Adrenal gland (tissue), 9 donors: ENCODE measurements at regions not wholly inside any gene's neighbourhood (a gene's known extent, or its start where the extent isn't known, plus 50 kb on each side); places are given as distances from the start of the nearest gene placed in this dataset.

Experiments
- DNase-seq, 7 donors: peaks; one replicate each; pipeline ENCODE4 v3.0.0-alpha.2; 2019 to 2020
- H3K27ac ChIP-seq, 5 donors: fragments of 200-600 bp; sonication (generic) in 4 of 5; 1 replicate in 3 of 5; 2 replicates in 2 of 5; pipeline versions ENCODE4 v1.5.1 to v1.8.0; 2016 to 2020; ENCODE audit warnings: mild to moderate bottlenecking in 1 of 5
- H3K27me3 ChIP-seq: fragments of 200-600 bp; 2 replicates; pipeline ENCODE4 v1.8.0; 2021
- H3K36me3 ChIP-seq, 2 donors: fragments of 200-600 bp; replicated peaks in 1 of 2; 1 replicate in 1 of 2; 2 replicates in 1 of 2; pipeline versions ENCODE4 v1.5.1 to v1.8.0; 2018 to 2022
- H3K4me1 ChIP-seq, 2 donors: fragments of 200-600 bp; replicated peaks in 1 of 2; 1 replicate in 1 of 2; 2 replicates in 1 of 2; pipeline versions ENCODE4 v1.5.1 to v1.8.0; 2018 to 2021
- H3K4me3 ChIP-seq, 4 donors: fragments of 200-600 bp; sonication (generic) in 3 of 4; one replicate each; pipeline ENCODE4 v1.5.1; 2016 to 2018
- H3K9me3 ChIP-seq, 3 donors: fragments of 200-600 bp; sonication (generic) in 1 of 3; replicated peaks in 1 of 3; 1 replicate in 2 of 3; 2 replicates in 1 of 3; pipeline versions ENCODE4 v1.5.1 to v1.8.0; 2016 to 2021
- POLR2A ChIP-seq, 2 donors: fragments of 450-650 bp; IDR thresholded peaks; one replicate each; pipeline ENCODE4 v1.6.1; 2017; ENCODE audit warnings: antibody characterized with exemption in 2 of 2, mild to moderate bottlenecking in 2 of 2, moderate library complexity in 1 of 2
- WGBS, 4 donors: extraction: QIAGEN DNeasy Blood & Tissue Kit in 2 of 4; methylation state at CpG; one replicate each; pipeline versions ENCODE4 v1.1.5 to v1.1.7; 2013 to 2017; 5-methylcytosine and 5-hydroxymethylcytosine counted together
- intact Hi-C, 2 donors: fragments of 100-400 bp; cut with DNase I; formaldehyde crosslinking; loops; one replicate each; pipeline versions ENCODE4 v1.14.1 to v1.15.0; 2022 to 2023
- TF ChIP-seq, protein P1 (sequence below), 6 experiments: fragments of 450-650 bp in 4 of 6; fragments of 200-600 bp in 2 of 6; sonication (generic) in 1 of 6; IDR thresholded peaks; 1 replicate in 5 of 6; 2 replicates in 1 of 6; pipeline versions ENCODE4 v1.5.1 to v1.8.0; 2016 to 2021; ENCODE audit warnings: antibody characterized with exemption in 6 of 6, mild to moderate bottlenecking in 2 of 6, moderate library complexity in 1 of 6
- donor health status: healthy with polysubstance abuse.
- donor health status: Bipolar disorder and iron deficiency.
- donor health status: DM: yes; HTN: yes; CAD: no.
- donor health status: DM: no; HTN: no; CAD: no.
- donor health status: DM: no; HTN: no; CAD: no.

DNA sequence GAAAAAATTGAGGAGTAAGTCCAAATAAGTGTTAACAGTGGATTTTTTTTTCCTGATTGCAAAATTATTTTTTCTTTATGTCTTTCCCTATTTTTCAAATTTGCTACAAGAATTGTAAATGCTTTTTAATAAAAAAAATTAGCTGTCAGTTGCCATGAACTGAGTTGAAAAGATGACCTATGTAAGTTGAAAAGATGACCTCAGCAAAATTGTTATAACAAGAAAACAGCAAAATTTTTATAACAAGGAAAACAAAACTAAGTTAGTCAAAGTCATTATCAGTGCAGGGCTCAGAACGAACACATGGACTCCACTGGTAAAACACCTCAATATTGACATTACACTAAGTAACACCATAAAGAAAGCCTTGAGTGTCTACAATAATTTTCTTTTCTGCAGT lies 207.0 kb upstream of the HDDC2 start:
- intact Hi-C loops: no loop called here
- Histone ChIP-seq H3K27ac (no peak overlapping the region), H3K4me1 (no peaks in the 10 kb centered on the region), H3K4me3 (no peak overlapping the region), H3K36me3 (no peaks in the 10 kb centered on the region), H3K27me3 (no peaks in the 10 kb centered on the region), H3K9me3 (no peaks in the 10 kb centered on the region)
- DNase-seq: no peak
- no peak for TF ChIP-seq POLR2A (IDR thresholded peaks at IDR 0.05)
- TF ChIP-seq, protein P1, sequence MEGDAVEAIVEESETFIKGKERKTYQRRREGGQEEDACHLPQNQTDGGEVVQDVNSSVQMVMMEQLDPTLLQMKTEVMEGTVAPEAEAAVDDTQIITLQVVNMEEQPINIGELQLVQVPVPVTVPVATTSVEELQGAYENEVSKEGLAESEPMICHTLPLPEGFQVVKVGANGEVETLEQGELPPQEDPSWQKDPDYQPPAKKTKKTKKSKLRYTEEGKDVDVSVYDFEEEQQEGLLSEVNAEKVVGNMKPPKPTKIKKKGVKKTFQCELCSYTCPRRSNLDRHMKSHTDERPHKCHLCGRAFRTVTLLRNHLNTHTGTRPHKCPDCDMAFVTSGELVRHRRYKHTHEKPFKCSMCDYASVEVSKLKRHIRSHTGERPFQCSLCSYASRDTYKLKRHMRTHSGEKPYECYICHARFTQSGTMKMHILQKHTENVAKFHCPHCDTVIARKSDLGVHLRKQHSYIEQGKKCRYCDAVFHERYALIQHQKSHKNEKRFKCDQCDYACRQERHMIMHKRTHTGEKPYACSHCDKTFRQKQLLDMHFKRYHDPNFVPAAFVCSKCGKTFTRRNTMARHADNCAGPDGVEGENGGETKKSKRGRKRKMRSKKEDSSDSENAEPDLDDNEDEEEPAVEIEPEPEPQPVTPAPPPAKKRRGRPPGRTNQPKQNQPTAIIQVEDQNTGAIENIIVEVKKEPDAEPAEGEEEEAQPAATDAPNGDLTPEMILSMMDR (IDR thresholded peaks at IDR 0.05): no peak
- 53 to 72% (median 69%) methylated on average over 1 of the region's 1 CpG for WGBS, 4 donors

DNA sequence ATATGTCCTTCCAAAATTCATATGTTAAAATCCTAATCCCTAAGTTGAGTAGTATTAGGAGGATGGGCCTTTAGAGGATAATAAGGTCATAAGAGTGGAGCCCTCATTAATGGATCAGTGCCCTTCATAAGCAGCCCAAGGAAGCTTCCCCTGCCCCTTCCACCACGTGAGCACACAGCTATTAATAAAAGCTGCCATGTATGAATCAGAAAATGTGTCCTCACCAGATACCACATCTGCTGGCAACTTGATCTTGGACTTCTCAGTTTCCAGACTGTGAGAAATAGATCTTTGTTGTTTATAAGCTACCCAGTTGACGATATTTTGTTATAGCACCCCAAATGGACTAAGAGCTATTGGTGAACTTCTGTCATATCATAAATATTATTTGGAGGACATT lies 207.7 kb upstream of the HDDC2 start:
- Histone ChIP-seq H3K27ac (no peak overlapping the region), H3K36me3 (no peaks in the 10 kb centered on the region), H3K9me3 (no peaks in the 10 kb centered on the region), H3K27me3 (no peaks in the 10 kb centered on the region), H3K4me1 (no peaks in the 10 kb centered on the region), H3K4me3 (no peak overlapping the region)
- DNase-seq: no peak
- WGBS, 4 donors: 69 to 81% (median 74%) methylated on average over 2 of the region's 2 CpGs
- TF ChIP-seq, protein P1 (IDR thresholded peaks at IDR 0.05): no peak
- no peak for TF ChIP-seq POLR2A (IDR thresholded peaks at IDR 0.05)
- intact Hi-C loops: no loop called here

DNA sequence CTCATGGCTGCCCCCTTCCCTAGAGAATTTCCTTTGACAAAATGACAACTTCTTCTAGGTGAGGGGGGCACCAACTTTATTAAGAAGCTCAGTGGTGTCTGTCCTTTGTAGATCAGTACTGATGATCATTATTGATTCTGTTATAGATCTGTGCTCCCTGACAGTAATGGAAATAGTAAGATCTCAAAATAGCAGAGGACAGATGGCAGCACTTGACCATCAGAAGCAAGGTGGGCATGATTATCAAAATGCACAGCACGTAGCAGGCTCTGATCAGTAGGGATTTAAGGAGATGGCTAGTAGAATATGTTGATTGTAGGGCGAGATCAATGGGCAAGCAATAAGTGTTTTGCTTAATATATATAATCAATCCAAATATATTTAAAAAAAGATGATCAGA lies 208.6 kb upstream of the HDDC2 start:
- no peak for DNase-seq
- no peaks in the 10 kb centered on the region for H3K36me3 ChIP-seq
- intact Hi-C loops: no loop called here
- H3K27me3 ChIP-seq: no peaks in the 10 kb centered on the region
- 74 to 81% (median 79%) methylated on average over 2 of the region's 2 CpGs for WGBS, 4 donors
- no peaks in the 10 kb centered on the region for H3K9me3 ChIP-seq
- no peak overlapping the region for H3K4me3 ChIP-seq
- no peak overlapping the region for H3K27ac ChIP-seq
- no peaks in the 10 kb centered on the region for H3K4me1 ChIP-seq
- TF ChIP-seq, protein P1 (IDR thresholded peaks at IDR 0.05): no peak
- TF ChIP-seq POLR2A (IDR thresholded peaks at IDR 0.05): no peak

DNA sequence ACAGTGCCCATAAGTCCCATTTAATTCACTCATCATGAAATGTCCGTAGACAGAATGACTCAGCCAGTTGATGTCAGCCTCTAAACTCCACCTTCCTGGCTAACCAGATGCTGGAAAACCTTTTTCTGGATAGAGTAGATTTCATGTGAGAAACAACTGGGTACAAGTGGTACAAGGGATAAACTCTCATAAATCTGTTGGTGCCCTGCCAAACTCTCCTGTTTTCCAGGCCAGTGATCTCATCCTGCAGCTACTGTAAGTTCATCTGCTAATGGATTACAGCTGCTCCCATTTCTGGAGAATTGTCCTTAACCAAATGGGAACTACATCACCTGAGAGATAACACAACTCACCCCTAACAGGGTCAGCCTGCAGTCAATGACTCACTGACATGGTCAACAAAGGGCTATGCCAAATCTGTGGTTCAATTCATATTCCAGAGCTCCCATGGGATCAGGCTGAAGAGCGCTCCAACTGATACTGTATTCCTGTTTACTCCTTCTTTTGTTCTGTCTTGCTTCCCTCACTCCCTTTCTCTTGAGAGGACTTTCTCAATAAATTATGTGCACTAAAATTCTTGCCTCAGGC lies 210.1 kb upstream of the HDDC2 start:
- Histone ChIP-seq H3K27me3 (no peaks in the 10 kb centered on the region), H3K4me3 (no peak overlapping the region), H3K4me1 (no peaks in the 10 kb centered on the region), H3K9me3 (no peaks in the 10 kb centered on the region), H3K27ac (no peak overlapping the region), H3K36me3 (no peaks in the 10 kb centered on the region)
- TF ChIP-seq, protein P1 (IDR thresholded peaks at IDR 0.05): no peak
- TF ChIP-seq POLR2A (IDR thresholded peaks at IDR 0.05): no peak
- no peak for DNase-seq
- 69 to 79% (median 72%) methylated on average over 2 of the region's 2 CpGs for whole genome bisulfite sequencing, 4 donors
- intact Hi-C loops: no loop called here
